ENCODE measurements at regions not wholly inside any gene's neighbourhood (a gene's known extent, or its start where the extent isn't known, plus 50 kb on each side); places are given as distances from the start of the nearest gene placed in this dataset.

- H3K27ac Mint-ChIP-seq, result no peak overlapping the region
- no CpG with 5 or more reads among the region's 1 CpG for WGBS (ENCODE audit: insufficient coverage)
- intact Hi-C loops (cut with micrococcal nuclease), result no loop called here
These were observed 2761.5 kb downstream of the ARAP2 start for GRCh38 chr4:33482773-33483172.

GRCh38 chr4:33485111-33485510 is 2759.2 kb downstream of the ARAP2 start:
- peaks cover 0 to 3% (median 0%) of the 10 kb centered on the region in 7 donors for H3K9me3 Mint-ChIP-seq
- Histone ChIP-seq H3K79me2 (ENCODE audit: insufficient read depth, low read length) (no peaks in the 10 kb centered on the region), H3K4me1 (ENCODE audit: control insufficient read depth in 1 of 2, insufficient read depth in 2 of 2, low read length in 2 of 2) (no peaks in the 10 kb centered on the region), H3K27me3 (ENCODE audit: control insufficient read depth in 2 of 2, insufficient read depth in 2 of 2, low read length in 2 of 2) (no peaks in the 10 kb centered on the region), H2AFZ (ENCODE audit: insufficient read depth, low read depth, low read length, poor library complexity, severe bottlenecking) (no peak overlapping the region), H3K4me3 (replicated peaks in 1 of 3; ENCODE audit: low read depth in 2 of 3, low read length in 3 of 3) (no peak overlapping the region), H3K9me3 (replicated peaks in 1 of 2; ENCODE audit: control insufficient read depth in 1 of 2, insufficient read depth in 1 of 2, low read length in 2 of 2) (no peaks in the 10 kb centered on the region), H3K36me3 (replicated peaks in 1 of 2; ENCODE audit: control insufficient read depth in 1 of 2, insufficient read depth in 2 of 2, low read length in 2 of 2) (no peaks in the 10 kb centered on the region), H3K27ac (ENCODE audit: low read depth in 1 of 2, low read length in 2 of 2) (no peak overlapping the region), H3K4me2 (replicated peaks; ENCODE audit: extremely low read depth, low read length, poor library complexity, severe bottlenecking) (no peak overlapping the region), H4K20me1 (ENCODE audit: insufficient read depth, low read length) (no peaks in the 10 kb centered on the region), H3K9ac (ENCODE audit: insufficient read depth, low read length, poor library complexity, severe bottlenecking) (no peak overlapping the region)
- no peak overlapping the region for H3K4me3 Mint-ChIP-seq
- WGBS (ENCODE audit: insufficient coverage), result no CpG with 5 or more reads among the region's 3 CpGs
- H3K27ac Mint-ChIP-seq, result no peak overlapping the region
- no peaks in the 10 kb centered on the region for H3K4me1 Mint-ChIP-seq
- H3K36me3 Mint-ChIP-seq, result no peaks in the 10 kb centered on the region
- intact Hi-C loops (cut with micrococcal nuclease), result no loop called here
- no peaks in the 10 kb centered on the region for H3K27me3 Mint-ChIP-seq (ENCODE audit: low read depth in 3 of 3)
- DNase-seq, result no peak
- TF ChIP-seq CTCF (IDR thresholded peaks at IDR 0.05), result no peak

More at GRCh38 chr4:33482773-33483172, 2761.5 kb downstream of the ARAP2 start:
- no peaks in the 10 kb centered on the region for H3K27me3 ChIP-seq (ENCODE audit: control insufficient read depth in 2 of 2, insufficient read depth in 2 of 2, low read length in 2 of 2)
- no peaks in the 10 kb centered on the region for H3K4me1 Mint-ChIP-seq
- no peaks in the 10 kb centered on the region for H3K9me3 ChIP-seq (replicated peaks in 1 of 2; ENCODE audit: control insufficient read depth in 1 of 2, insufficient read depth in 1 of 2, low read length in 2 of 2)
- no peaks in the 10 kb centered on the region for H4K20me1 ChIP-seq (ENCODE audit: insufficient read depth, low read length)
- no peaks in the 10 kb centered on the region for H3K4me1 ChIP-seq (ENCODE audit: control insufficient read depth in 1 of 2, insufficient read depth in 2 of 2, low read length in 2 of 2)
- H3K36me3 ChIP-seq (replicated peaks in 1 of 2; ENCODE audit: control insufficient read depth in 1 of 2, insufficient read depth in 2 of 2, low read length in 2 of 2), result no peaks in the 10 kb centered on the region
- H3K4me3 ChIP-seq (replicated peaks in 1 of 3; ENCODE audit: low read depth in 2 of 3, low read length in 3 of 3), result no peak overlapping the region
- no peaks in the 10 kb centered on the region for H3K79me2 ChIP-seq (ENCODE audit: insufficient read depth, low read length)
- no peak for DNase-seq
- no peak overlapping the region for H3K27ac ChIP-seq (ENCODE audit: low read depth in 1 of 2, low read length in 2 of 2)
- no peak overlapping the region for H2AFZ ChIP-seq (ENCODE audit: insufficient read depth, low read depth, low read length, poor library complexity, severe bottlenecking)
- no peak for TF ChIP-seq CTCF (IDR thresholded peaks at IDR 0.05)
- no peak overlapping the region for H3K4me2 ChIP-seq (replicated peaks; ENCODE audit: extremely low read depth, low read length, poor library complexity, severe bottlenecking)
- no peak overlapping the region for H3K9ac ChIP-seq (ENCODE audit: insufficient read depth, low read length, poor library complexity, severe bottlenecking)
- H3K4me3 Mint-ChIP-seq, result no peak overlapping the region
- H3K27me3 Mint-ChIP-seq (ENCODE audit: low read depth in 3 of 3), result no peaks in the 10 kb centered on the region
- H3K36me3 Mint-ChIP-seq, result no peaks in the 10 kb centered on the region
- peaks cover 0 to 4% (median 0%) of the 10 kb centered on the region in 7 donors for H3K9me3 Mint-ChIP-seq
